Stimulated activated CD8-positive, alpha-beta memory T cell treated with anti-CD3 and anti-CD28 coated beads, Interleukin-7, amount 100 ng/mL, for 24 hours (primary cell): ENCODE measurements at regions not wholly inside any gene's neighbourhood (a gene's known extent, or its start where the extent isn't known, plus 50 kb on each side); places are given as distances from the start of the nearest gene placed in this dataset.
"Not testable (repeated sequence)": the region's sequence is repeated elsewhere in the genome, so short reads cannot be mapped to it uniquely, and the experiment has no call there.

ENCODE experiments used
- DNase-seq: peaks from one replicate; pipeline ENCODE4 v3.0.0-alpha.2; 2020; ENCODE audit warnings: low read depth

DNA sequence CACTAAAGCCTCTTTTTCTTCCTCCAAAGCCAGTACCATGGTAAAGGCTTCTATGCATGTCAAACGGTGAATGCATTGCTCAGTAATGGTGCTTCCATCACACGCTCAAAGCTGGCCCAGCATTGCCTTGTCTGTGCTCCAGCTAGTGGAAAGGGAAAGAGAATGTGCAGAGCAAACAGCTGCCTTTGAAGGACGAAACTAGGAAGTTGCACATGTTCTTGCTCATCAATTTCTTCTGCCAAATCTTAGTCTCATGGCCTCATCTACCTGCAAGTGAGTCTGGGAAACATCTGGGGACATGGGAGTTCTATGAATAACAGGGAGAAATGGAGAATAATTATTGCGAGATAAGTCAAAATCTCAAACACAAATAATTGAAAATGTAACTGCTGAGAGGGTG is 216.5 kb upstream of the SSTR4 start:
- no peak for DNase-seq

GRCh38 chr20:22819112-22819511 is 216.0 kb upstream of the SSTR4 start:
- no peak for DNase-seq

GRCh38 chr20:22819784-22820183 is 215.3 kb upstream of the SSTR4 start:
- DNase-seq, result no peak

- no peak for DNase-seq
Measured at GRCh38 chr20:22821081-22821727, 213.9 kb upstream of the SSTR4 start.

- no peak for DNase-seq
Measured at GRCh38 chr20:22821796-22822195, 213.3 kb upstream of the SSTR4 start.

DNA sequence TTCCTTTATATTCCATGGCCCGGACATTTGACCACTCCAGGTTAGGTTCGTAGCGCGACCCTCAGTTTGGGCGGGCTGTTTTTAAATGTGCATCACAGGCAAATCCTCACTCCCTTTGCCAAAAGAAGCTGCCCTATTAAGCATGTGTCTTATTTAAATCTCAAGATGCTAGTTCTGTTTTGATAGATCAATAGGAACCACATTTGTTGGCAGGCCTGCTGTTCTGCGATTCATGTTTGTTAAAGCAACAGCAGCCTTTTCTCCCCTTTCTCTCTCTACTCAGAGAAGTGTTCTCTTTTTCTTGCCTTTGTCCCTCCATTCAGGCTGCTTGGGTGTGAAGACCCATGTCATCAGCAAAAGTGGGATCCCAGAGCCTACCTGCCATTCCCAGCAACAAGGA is 212.0 kb upstream of the SSTR4 start:
- DNase-seq, result no peak

DNA sequence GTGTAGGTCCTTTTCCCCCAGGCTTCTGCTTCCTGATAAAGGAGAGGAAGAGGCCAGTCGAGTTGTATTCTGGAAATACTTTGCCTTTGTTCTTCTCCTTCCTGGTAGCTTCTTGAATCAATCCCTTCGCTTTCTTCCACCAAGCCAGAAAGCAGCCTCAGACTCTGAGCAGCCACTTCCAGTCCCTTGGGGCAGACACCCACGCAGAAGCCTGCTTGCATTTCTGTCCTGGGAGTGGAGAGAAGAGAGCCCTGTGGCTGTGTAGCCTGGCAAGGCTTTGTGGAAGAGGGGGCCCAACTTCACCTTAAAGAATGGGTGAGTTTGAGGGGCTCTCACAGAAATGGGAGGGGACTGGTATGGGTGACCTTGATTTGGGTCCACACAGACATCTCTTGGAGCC is 211.0 kb upstream of the SSTR4 start:
- DNase-seq, result no peak

- DNase-seq, result no peak
Measured at GRCh38 chr20:22825076-22825475, 210.0 kb upstream of the SSTR4 start.

DNA sequence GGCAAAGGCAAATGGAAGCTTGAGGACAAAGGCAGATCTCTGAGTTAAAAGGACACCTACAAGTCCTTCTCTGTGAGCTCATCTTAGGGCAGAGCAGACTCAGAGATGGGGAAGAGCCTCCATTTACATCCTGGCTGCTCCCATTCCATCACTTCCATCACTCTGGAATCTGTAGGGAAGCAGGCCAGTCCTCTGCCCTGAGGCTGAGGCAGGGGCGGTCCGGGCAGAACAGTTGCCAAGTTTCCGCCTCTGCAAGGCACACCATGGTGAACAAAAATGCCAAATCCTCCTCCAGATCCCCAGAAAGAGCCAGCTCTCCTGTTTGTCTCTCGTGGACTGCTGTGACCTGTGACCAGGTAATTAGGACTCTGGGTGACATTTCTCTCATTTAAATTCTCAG is 209.6 kb upstream of the SSTR4 start:
- DNase-seq, result no peak

DNA sequence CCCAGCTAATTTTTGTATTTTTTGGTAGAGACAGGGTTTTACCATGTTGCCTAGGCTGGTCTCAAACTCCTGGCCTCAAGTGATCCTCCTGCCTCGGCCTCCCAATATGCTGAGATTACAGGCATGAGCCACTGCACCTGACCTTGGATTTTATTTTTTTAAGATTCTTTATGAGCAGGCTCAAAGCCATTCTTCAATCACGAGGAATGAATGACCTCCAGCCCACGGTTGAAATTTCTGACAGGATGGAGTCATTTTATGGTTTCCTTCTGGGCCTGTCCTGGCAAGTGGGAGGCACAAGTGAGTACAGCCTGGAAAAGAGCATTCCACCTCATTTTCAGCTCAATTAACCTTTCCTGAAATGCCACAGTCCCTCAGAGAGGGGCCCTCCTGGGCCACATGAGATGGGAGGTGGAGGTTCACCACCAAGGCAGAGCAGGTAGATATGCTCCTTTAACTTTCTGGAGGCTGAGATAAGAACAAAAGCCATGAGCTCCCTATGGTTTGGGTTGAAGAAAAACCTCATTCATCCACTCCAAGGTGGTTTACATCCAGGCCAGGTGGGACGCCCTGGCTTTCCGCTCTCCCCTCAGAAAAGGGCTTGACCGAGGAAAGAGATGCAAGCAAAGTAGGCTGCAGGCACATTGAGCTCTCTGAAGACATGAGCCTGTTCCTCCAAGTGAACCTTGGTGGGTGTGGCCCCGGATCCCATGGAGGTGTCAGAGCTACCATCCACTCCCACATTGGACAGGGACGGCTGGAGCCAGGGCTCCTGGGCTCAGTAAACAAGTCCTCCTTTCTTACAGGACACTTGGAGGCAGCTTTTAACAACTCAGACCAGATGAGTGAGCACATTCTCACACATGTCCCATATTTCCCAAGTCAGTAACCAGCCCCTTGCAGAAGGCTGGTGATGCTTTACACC is 208.5 kb upstream of the SSTR4 start:
- DNase-seq, result no peak

DNA sequence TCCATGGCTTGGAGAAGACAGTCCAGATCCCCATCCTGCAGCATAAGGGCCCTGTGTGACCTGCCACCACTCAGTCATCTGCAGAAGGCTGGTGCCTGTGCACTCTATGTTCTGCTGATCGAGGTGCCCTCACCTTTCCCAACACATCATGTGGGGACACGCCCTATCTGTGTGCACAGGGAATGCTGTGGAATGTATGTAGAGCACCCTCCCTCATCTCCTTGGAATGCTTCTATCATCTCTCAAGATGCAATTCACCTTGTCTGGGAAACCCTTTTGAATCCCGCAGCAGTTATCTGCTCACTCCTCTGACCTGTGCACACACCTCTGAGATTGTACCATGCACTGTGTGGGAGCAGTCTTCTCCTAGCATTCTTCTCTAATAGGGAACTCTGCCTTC is 207.2 kb upstream of the SSTR4 start:
- DNase-seq, result no peak

DNA sequence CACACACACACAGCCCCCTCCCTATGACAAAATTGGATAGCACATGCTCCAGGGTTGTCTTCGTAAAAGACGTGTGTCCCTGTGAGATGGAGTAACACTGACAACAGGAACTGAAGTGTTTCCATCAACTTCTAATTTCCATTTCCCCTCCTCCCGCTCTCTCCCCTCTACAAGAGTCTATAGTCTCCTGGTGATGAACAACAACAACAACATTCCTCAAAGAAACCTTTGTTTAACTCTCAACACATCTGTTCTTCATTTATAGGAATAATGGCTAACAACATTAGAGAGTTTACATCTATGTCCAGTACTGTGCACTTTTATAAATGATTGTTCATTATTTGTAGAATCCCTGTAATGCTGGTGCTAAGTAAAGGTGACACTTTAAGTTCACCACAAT is 205.8 kb upstream of the SSTR4 start:
- DNase-seq, result no peak

GRCh38 chr20:22830138-22830537 is 205.0 kb upstream of the SSTR4 start:
- no peak for DNase-seq

DNA sequence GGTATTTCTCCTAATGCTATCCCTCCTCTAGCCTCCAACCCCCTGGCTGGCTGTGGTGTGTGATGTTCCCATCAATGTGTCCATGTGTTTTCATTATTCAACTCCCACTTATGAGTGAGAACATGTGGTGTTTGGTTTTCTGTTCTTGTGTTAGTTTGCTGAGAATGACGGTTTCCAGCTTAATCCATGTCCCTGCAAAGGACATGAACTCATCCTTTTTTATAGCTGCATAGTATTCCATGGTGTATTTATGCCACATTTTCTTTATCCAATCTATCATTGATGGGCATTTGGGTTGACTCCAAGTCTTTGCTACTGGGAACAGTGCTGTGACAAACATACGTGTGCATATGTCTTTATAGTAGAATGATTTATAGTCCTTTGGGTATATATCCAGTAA is 204.4 kb upstream of the SSTR4 start:
- not testable (repeated sequence) for DNase-seq

DNA sequence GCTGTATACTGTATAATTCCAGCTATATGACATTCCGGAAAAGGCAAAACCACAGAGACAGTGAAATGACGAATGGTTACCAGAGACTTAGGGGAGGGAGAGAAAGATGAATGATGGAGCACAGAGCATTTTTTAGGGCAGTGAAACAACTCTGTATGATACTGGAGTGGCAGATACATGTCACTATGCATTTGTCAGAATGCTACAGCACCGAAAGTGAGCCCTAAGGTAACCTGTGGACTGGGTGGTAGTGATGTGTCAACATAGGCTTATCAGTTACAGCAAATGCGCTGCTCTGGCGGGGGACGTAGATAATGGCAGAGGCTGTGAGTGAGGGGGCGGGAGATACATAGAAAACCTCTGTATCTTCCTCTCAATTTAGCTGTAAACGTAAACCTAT is 201.3 kb upstream of the SSTR4 start:
- DNase-seq, result no peak

- no peak for DNase-seq
Measured at GRCh38 chr20:22834651-22835256, 200.4 kb upstream of the SSTR4 start.

DNA sequence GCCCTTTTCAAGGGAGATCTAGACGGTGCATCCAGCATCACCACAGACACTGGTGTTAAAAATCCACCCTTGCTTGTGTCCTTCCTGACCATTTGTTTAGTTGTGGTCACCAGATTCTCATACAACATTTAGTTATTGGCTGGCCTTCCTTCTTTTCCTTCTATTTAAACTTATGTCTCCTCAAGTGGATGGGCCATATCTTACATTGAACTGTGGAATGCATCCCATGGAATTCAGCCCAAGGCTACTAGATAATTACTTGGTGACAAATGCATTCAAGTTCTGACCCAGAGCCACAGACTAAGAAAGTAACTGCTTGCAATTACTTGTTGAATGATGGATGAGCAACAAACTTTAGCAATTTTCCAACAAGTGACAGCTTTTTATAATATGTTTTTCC is 198.9 kb upstream of the SSTR4 start:
- no peak for DNase-seq

DNA sequence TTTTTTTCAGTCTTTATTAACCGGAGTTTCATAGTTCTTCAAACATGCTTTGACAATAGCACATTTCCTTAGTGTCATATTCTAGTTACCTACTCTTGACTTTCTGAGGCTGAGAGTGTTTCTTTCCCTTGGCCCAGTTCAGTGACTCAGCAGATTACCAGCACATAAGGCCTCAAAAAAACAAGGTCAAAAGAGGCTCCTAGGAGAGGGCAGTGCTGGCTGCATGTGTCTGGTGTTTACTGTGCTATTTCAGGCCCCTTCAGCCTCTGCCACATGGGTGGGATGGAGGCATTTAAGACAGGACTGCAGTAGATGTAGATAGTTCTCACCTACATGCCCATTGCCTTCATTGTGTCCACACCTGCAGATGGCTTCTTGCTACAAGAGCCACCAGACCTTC is 198.2 kb upstream of the SSTR4 start:
- DNase-seq, result no peak

- DNase-seq, result no peak
Measured at GRCh38 chr20:22838001-22838400, 197.1 kb upstream of the SSTR4 start.

DNA sequence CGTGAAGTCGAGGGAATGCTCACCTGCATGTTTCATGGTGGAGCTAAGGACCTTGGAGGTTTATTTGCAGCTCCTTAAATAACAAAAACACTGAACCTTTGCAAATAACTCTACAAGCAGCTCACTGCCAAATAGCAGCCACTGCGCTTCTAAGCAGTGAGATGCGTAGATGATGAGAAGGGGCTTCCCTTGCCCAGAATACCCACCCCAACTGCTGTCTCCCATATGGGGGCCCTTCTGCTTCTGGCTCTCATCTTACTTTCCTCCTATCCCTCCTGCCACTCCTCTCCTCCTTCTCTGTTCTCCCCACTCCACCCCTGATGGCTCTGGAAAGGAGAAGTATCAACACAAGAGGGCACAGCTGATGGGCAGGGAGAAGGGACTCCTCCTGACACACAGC is 193.3 kb upstream of the SSTR4 start:
- DNase-seq, result no peak

DNA sequence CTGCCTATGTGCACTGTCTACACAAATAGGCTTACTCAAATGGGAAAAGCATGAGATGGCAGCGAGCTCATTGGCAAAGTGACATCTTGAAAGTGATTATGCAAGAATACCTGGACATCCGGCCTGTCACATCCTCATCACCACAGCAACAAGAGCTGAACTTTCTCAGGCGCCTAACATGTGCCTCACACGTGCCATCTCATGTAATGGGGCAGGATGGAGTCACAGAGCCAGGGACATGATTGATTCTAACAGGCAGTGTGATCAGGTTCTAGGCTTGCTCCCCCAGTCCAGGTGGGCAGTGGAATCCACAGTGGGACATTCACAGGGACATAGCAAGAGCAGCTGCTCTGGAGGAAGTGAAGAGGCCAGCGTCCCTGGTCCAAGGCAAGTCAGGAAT is 192.3 kb upstream of the SSTR4 start:
- no peak for DNase-seq

- DNase-seq, result no peak
Measured at GRCh38 chr20:22844959-22845358, 190.2 kb upstream of the SSTR4 start.

- DNase-seq, result no peak
Measured at GRCh38 chr20:22846863-22847262, 188.2 kb upstream of the SSTR4 start.
